Prostate gland (tissue), 2 donors: ENCODE measurements at regions not wholly inside any gene's neighbourhood (a gene's known extent, or its start where the extent isn't known, plus 50 kb on each side); places are given as distances from the start of the nearest gene placed in this dataset.

Experiments
- POLR2A ChIP-seq: fragments of 450-650 bp; IDR thresholded peaks from one replicate; pipeline ENCODE4 v1.6.1; 2016; ENCODE audit warnings: antibody characterized with exemption, mild to moderate bottlenecking
- POLR2AphosphoS5 ChIP-seq: sonication (generic); formaldehyde crosslinking; IDR thresholded peaks from one replicate; pipeline ENCODE4 v1.6.1; 2017; ENCODE audit warnings: antibody characterized with exemption
- TF ChIP-seq, protein P1 (sequence below), 4 experiments: fragments of 200-600 bp in 2 of 4; fragments of 450-650 bp in 2 of 4; sonication (generic) in 2 of 4; IDR thresholded peaks; 1 replicate in 3 of 4; 2 replicates in 1 of 4; pipeline ENCODE4 v1.5.1; 2016 to 2019; ENCODE audit warnings: antibody characterized with exemption in 4 of 4, mild to moderate bottlenecking in 2 of 4, moderate library complexity in 2 of 4

DNA sequence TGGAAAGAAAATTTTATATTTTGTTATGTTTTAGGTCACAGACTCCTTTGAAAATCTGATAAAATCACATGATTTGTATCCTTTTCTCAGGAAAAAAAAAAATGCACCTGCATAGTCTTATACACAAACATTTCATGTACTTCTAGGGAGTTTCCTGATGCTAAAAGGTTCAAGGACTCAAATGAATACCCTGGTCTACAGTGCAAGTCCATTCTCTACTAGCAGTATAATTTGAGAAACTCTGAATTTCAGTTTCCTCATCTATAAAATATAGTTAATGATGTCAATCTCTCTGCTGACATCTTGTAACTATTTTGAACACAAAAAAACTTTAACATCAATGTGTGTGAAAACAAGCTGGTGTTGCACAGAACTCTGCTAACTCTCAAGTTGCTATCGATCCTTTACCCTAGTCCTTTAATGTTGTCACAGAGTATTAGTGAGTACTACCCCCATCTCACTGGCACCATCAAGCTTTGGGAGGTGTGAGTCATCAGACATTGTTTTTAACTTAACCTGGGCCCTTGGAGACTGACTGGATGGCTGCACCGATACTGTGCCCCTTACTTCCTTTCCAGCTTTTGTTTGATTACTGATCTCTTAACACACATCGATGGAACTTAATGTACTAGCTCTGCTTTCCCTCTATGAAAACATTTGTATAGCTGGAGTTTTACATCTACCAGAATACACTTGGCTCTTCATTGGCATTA, 251.9 kb upstream of the SOX5 start:
- TF ChIP-seq, protein P1, sequence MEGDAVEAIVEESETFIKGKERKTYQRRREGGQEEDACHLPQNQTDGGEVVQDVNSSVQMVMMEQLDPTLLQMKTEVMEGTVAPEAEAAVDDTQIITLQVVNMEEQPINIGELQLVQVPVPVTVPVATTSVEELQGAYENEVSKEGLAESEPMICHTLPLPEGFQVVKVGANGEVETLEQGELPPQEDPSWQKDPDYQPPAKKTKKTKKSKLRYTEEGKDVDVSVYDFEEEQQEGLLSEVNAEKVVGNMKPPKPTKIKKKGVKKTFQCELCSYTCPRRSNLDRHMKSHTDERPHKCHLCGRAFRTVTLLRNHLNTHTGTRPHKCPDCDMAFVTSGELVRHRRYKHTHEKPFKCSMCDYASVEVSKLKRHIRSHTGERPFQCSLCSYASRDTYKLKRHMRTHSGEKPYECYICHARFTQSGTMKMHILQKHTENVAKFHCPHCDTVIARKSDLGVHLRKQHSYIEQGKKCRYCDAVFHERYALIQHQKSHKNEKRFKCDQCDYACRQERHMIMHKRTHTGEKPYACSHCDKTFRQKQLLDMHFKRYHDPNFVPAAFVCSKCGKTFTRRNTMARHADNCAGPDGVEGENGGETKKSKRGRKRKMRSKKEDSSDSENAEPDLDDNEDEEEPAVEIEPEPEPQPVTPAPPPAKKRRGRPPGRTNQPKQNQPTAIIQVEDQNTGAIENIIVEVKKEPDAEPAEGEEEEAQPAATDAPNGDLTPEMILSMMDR (IDR thresholded peaks at IDR 0.05) = no peak
- no peak for TF ChIP-seq POLR2A
- no peak for TF ChIP-seq POLR2AphosphoS5
